NCI-H1417 treated with DMSO at 0.1 percent for 48 hours (cell line): ENCODE measurements at regions not wholly inside any gene's neighbourhood (a gene's known extent, or its start where the extent isn't known, plus 50 kb on each side); places are given as distances from the start of the nearest gene placed in this dataset.
"Not testable (repeated sequence)": the region's sequence is repeated elsewhere in the genome, so short reads cannot be mapped to it uniquely, and the experiment has no call there.

Source experiments
- DNase-seq: peaks from one replicate; lab custom pipeline; 2025; lab: John Stamatoyannopoulos, UW

DNA sequence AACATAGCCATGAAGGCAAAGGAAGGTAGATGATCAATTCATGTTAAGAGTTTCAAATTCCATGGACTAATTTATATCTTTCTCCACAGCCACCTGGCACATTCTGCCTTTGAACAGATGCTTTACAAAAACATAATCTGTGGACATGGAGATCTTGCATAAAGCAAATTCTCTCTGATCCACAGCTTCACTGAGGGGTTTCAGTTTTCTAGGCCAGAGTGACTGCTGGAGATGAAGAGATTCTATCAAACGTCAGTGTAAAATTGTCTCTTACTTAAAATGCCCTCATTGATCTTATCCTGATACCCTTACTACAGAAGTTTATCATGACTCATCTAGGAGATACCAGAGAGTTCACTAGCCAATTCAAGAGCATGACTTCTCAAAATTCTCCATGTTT is 291.6 kb downstream of the DAD1 start:
- DNase-seq = no peak

DNA sequence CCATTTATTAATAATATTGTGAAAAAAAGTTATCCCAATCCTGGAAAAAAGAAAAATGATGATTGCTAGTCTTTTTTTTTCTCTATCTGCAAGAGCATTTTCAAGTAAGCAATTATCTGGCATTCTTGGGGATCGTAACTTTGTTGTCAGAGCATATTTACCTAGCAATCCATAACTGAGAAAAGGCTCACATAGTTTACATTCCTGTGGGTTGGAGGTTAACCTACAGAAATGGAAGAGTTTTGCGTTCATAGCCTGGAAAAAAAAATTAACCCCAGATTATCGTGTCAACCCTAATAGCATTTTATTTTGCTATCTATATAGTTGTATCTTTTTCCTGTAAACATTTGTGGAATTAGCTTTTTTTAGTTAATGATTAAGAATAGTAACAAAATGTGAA is 292.3 kb downstream of the DAD1 start:
- DNase-seq = no peak

DNA sequence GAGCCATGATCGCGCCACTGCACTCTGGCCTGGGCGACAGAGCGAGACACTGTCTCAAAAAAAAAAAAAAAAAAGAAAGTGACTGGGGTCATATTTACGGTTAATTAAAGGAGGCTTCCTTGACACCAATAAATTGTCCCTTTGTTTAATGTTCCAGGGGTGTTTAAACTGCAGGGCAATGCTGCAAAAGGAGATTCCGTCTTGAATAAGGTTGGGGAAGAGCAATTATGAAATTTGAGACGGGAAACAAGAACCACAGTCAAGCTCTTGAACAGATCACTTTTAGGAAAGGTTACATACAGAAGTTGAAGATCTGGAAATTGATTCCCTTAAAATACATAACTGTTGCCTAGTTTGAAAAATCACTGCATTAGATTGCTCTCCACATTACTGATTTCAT is 292.9 kb downstream of the DAD1 start:
- no peak for DNase-seq

DNA sequence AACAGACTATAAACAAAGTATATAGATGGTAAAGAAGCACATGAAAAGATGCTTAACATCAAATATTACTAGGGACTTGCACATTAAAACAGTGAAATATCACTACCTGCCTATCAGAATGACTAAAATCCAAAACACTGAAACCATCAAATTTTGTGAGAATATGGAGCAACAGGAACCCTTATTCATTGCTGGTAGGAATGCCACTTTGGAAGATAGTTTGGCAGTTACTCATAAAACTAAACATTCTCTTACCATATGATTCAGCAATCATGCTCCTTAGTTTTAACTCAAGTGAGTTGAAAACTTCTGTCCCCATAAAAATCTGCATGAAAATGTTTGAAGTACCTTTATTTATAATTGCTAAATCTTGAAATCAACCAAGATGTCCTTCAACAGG is 297.6 kb downstream of the DAD1 start:
- DNase-seq = no peak

DNA sequence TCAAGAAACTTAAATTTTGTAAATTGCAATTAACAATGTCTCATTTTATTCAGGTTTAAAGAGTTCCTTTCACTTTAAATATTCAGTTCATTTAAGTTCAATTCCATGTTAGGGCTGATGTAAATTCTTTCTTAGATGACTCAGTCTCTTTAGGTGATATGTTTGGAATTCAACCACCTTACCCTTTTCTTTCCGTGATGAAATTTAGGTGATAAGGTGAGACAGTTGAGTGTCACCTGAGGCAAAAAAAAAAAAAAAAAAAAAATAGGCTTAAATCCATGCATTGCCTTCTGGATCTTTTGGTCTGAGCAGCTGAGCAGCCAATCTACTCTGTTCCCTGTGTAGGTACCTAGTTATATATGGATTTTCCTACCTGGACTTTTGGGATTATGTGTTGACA is 299.5 kb downstream of the DAD1 start:
- DNase-seq = no peak

DNA sequence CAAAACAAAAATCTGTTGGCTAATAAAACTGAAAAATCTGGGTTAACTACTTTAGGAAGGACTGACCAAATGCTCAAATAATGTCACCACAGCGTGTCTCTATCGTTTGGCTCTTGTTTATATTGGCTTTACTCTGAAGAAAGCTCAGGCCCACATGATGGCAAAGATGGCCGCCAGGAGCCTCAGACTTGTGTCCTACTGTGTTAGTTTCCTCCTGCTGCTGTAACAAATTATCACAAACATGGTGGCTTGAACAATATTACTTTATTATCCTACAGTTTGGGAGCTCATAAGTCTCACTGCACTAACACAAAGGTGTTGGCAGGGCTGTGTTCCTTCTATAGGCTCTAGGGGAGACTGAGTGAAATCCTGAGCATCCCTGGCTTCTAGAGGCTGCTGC is 303.0 kb downstream of the DAD1 start:
- no peak for DNase-seq

DNA sequence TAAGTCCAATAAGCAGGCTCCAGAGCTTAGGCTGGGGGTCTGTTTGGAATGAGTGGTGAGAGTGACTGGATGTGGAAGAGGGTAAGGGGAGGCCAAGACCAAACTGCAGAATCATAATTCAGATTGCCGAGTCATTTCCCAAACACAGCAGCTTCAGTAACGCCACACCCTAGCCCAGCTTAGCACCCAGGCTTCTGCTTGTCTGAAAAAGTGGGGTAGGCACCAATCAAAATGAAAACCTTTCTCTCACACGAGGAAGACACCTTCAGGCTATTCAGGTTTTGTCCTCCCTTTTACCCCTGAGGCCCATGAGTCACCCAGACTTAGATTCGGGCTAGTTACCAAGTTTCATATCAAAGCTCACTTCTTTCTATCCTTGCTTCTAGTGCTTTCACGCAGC is 306.1 kb downstream of the DAD1 start:
- no peak for DNase-seq

DNA sequence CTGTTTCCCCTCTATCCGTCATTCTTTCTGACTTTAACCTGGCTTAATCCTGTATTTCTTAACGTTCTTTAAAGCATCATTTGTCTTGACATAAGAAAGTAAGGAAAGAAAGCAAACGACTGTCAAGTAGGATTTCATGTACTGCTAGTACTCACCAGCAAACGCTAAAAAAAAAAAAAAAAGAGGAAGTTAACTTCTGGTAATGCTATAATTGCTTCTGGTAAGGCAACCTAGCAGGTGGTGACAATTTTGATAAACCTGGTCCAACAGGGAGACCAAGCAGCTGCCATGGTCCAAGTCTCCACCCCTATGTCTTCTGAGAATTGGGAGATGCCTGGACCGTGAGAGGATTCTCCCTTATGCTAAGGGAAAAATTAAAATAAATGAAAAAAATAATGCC is 306.6 kb downstream of the DAD1 start:
- no peak for DNase-seq

DNA sequence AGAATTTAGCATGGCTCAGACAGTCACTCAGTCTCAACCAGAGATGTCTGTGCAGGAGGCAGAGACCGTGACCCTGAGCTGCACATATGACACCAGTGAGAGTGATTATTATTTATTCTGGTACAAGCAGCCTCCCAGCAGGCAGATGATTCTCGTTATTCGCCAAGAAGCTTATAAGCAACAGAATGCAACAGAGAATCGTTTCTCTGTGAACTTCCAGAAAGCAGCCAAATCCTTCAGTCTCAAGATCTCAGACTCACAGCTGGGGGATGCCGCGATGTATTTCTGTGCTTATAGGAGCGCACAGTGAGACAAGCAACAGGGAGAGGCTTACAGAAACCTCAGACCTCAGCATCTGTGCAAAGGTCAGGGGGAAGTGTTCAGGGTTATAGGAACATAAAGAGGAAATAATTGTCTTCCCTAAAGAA is 307.6 kb downstream of the DAD1 start:
- DNase-seq = not testable (repeated sequence)

DNA sequence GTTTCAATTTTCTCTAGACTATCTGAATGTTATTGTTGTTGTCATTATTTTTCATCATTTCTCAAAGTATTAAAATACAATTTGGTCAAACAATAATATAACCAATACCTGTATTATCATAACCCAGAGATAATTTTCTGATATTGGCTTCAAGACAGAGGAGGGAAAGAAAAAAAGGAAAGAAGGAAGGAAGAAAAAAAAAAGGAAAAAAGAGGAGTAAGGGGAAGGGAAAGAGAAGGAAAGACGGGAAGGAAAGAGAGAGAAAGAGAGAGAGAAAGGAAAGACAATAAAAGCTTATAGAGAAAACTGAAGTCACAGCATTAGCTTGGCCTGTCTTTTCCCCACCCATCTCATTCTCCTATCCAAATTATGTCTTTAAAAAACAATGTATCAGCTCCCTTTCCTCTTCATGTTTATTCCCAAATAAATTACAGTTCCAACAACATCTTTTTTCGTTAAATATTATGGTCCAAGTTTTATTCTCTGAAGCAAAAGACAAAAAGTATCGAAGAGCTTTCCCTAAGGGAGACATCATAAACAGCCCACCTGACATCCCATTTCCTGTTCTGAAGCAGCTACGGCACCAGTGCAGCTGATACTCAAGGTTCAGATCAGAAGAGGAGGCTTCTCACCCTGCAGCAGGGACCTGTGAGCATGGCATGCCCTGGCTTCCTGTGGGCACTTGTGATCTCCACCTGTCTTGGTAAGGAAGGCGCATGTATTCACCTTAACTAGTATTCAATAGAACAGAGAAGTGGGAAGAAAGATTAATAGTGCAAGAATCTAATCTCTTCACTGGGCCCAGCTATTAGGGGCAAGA is 308.3 kb downstream of the DAD1 start:
- DNase-seq = no peak

DNA sequence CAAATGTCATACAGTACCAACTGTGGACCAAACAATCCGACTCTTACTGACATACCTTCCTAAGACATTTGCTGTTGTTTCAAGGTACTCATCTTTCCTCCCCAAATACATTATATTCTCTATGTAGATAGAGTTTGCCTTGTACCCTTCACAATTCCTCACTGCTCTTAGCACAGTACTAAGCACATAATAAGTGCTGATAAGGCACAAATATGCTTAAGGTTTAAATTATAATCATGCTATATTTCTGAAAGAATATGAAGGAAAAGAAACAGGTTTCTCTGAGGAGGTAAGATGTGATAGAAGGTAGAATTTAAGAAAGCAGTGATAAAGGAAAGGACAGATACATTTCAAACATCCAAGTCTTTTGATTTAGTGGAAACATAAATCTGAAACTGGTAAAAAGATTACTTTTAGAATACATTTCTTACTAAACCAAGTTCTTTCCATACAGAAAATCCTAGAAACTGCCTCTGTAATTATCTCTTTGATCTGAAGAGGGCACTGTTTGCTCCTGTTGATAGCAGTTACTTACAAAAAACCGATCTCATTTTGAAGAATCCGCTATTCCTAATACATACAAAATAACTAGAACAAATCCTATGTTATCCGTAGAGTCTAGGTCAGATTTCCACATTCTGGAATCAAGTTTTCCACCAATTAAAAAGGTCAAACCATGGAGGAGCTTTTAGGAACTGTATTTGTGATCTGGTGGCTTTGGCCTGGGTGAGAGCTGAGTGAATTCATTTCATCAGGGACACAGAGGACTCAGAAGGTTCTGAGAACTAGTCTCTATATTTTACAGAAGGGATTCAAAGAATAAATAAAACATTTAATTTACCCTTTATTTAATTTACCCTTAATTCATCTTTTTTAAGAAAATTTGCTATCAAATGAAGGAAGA is 311.9 kb downstream of the DAD1 start:
- DNase-seq = no peak

DNA sequence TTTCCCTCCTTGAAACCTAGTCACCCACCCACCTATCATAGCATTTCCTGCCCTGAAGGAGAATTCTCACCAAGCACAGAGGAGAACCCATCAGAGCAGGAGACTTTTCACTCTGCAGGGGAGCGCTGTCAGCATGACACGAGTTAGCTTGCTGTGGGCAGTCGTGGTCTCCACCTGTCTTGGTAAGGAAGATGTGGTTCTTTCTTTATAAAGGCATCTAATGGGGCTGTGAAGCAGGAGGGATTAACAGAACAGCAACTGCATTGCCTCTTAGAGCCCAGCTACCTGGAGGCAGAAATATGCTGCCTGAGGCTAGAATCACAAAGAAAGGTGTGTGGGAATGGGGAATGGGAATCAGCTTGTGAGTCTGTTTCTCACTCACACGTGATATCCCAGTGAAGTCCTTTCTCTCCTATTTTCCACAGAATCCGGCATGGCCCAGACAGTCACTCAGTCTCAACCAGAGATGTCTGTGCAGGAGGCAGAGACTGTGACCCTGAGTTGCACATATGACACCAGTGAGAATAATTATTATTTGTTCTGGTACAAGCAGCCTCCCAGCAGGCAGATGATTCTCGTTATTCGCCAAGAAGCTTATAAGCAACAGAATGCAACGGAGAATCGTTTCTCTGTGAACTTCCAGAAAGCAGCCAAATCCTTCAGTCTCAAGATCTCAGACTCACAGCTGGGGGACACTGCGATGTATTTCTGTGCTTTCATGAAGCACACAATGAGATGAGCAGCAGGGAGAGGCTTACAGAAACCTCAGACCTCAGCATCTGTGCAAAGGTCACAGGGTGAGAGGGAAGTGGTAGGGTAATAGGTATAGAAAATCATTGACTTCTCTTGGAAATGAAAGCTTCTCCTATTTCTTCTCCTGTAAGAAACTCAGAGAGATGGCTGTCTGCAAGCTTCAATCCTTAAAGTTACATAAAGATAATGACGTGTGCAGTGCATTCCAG is 316.9 kb downstream of the DAD1 start:
- DNase-seq = no peak

DNA sequence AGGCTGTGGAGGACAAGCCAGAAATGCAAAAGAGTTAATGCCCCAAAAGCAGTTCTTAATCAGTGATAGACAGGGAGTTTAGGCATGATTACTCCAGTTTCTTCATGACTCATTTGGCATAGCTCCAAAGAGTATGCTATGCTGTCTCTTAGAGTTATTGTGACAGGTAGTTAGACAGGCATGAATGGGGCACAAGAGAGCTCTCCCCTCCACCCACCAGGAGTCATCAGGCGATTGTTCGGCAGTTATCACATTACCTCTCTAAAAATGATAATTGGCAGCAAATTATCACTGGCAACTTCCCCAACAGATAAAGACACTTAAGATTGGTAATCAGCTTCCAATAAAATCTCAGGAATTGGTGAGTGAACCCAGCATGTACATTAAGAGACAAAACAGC is 320.1 kb downstream of the DAD1 start:
- no peak for DNase-seq

DNA sequence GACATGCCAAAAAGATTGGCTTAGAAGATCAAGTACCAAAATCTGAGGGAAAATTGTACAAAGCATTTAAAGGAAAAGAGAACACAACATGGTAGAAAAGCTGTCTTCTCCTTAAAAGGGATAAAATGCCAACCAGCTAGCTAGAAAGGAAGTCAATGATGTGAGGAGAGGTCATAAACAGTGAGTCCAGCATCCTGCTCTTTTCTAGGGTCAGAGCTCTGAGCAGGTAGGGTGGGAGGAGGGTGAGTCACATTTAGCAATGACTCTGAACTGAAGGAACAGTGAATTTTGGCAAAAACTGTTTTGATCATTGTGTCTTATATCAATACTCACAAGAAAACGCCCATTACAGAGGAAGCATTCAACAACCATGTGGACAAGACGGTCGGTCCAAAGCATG is 322.3 kb downstream of the DAD1 start:
- no peak for DNase-seq

DNA sequence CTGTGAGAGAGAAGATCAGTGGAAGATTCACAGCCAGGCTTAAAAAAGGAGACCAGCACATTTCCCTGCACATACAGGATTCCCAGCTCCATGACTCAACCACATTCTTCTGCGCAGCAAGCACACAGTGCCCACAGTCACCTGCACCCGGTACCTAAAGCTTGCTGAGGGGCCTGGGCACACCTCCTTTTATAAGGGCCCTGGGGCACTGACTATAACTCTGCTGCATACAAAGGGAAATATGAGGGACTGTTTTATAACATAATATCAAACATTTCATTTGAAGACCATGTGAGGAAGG is 322.9 kb downstream of the DAD1 start:
- DNase-seq = no peak

DNA sequence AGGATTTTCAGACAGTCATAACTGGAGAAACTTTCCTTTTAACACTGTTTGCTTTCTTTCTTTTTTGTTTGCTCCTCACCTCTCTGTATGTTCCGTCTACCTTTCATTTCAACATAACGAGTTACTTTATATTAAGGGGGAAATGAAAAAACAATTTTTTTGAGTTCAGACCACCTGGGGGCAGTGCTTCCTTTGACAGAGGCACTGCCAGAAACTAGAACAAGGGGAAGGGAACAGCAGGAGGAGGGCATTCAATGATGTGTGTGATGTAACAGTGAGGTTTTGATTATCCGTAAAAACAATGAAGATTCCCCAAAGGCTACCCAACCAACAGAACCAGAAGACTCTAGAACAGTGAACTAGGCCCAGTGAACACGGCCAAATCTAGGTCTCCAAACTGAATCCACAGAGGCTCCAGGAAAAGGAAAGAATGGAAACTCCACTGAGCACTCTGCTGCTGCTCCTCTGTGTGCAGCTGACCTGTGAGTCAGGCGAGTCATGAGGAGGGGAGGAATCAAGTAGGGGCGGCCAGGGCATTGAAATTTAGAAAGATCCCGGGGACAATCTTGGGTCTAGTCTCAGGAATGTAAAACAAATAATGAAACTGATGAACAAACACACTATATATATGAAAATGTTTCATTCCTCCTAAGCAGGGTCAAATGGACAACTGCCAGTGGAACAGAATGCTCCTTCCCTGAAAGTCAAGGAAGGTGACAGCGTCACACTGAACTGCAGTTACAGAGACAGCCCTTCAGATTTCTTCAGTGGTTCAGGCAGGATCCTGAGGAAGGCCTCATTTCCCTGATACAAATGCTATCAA is 323.5 kb downstream of the DAD1 start:
- no peak for DNase-seq

DNA sequence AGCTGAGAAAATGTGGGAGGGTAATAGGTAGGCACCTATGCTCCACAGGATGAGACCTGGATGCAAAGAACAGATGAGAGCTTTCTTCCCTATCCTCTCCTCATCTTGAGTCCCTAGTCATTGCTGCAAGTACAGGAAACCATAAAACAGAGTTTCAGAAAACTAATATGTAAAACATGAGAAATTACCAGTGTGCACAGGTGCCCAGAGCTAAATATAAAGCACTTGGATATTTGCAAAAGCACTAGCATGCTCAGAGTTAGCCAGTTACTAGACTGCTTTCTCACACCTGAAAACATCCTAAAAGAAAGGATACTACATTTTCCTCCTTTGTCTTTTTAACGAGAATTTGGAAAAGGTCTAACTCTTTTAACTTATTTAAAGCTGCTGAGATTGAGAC is 324.3 kb downstream of the DAD1 start:
- DNase-seq = no peak

DNA sequence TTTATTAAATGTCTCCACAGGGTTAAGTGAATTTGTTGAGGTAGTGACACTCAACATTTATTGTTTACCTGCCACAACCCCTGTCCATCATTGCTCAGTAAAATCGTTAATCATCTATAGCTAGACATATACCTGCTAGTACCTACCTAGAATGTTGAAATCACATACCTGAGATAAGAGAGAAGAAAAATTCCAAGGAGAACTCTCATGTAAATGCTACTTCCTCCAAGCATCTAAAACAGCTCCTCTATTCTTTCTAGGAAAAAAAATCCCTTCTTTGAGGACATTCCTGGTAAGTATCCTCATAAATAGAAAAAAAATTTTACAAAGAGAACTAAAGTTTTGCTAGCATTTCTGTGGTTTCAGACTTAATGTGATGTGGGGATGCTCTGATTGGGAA is 325.1 kb downstream of the DAD1 start:
- no peak for DNase-seq

DNA sequence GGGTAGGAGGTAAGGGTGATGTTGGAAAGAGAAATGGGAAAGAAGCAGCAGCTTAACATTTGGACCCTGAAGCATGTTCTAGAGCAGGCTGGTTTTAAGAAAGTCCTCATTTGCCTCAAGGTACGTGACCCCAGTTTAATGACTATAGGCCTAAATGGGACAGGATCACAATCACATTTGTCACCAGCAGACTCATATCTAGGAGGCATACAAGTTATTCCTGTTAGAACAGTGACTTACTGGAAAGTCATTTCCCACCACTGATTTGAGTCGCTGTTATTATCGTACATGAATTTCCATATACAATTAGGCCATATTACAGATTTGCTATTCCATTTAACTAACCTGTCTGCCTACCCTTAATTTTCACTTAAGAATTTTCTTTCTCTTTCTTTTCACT is 326.1 kb downstream of the DAD1 start:
- DNase-seq = no peak

DNA sequence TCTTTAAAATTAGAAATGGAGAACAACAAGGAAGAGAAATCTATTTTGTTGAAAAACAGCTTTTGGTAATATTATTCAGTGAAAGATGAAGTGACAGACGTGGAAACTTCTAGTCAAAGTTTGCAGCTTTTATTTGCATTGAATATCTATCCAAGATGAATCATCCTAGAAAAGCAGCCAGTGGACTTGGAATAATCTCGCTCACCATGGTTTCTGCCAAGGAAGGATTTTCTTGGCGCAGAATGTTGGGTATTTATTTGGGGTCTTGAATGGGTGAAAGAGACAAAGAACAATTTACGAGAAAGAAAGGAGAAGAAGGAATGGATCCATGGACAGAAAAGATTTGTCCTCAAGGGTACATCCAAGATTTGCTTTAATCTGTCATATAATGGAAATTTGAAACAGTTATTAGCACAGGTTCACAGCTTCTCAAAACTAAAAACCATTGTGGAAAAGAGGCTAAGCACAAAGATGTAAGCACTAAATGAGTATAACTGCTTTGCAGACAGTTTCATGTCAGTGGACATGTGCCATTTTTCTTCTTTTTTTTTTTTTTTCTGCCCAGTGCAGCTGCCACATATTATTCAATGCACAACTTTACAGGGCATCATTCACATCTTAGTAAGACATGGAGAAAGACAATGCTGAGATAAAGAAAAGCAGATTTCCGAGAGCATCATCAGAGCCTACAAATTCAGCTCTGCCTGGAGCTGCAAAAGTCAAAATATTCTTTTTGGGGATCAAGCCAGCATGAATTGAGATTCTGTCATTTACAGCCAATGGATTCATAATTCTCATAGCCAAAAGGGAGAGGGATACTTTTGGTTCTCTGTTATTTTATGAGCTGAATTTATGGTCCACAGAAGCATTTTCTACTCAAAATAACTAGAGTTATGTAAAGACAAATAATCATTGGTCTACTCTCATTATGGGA is 333.7 kb downstream of the DAD1 start:
- no peak for DNase-seq
